Fibroblast of mammary gland (primary cell): ENCODE measurements at regions not wholly inside any gene's neighbourhood (a gene's known extent, or its start where the extent isn't known, plus 50 kb on each side); places are given as distances from the start of the nearest gene placed in this dataset.

Experiments
- DNase-seq: peaks from one replicate; pipeline ENCODE4 v3.0.0-alpha.2; 2010; ENCODE audit warnings: low read depth
- H3K4me3 ChIP-seq: 2 replicates; pipeline ENCODE4 v1.5.1; 2011; ENCODE audit warnings: low read depth, mild to moderate bottlenecking, low read length, moderate library complexity; ENCODE audit not compliant: control insufficient read depth
- TF ChIP-seq, protein P1 (sequence below): conservative IDR thresholded peaks from 2 replicates; pipeline ENCODE4 v1.5.1; 2011; ENCODE audit warnings: low read depth, low read length, inconsistent platforms; ENCODE audit not compliant: control insufficient read depth, insufficient read depth

DNA sequence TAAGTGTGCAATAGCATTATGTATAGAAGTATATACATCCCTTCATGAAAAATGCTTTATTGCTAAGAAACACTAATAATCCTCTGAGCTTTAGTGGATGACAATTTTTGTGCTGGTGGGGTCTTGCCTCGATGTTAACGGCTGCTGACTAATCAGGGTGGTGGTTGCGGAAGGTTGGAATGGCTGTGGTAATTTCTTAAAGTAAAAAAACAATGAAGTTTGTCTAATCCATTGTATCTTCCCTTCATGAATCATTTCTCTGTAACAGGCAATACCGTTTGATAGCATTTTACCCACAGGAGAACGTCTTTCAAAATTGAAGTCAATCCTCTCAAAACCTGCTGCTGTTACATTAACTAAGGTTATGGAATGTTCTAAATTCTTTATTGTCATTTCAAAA lies 816.5 kb upstream of the GJE1 start:
- TF ChIP-seq, protein P1, sequence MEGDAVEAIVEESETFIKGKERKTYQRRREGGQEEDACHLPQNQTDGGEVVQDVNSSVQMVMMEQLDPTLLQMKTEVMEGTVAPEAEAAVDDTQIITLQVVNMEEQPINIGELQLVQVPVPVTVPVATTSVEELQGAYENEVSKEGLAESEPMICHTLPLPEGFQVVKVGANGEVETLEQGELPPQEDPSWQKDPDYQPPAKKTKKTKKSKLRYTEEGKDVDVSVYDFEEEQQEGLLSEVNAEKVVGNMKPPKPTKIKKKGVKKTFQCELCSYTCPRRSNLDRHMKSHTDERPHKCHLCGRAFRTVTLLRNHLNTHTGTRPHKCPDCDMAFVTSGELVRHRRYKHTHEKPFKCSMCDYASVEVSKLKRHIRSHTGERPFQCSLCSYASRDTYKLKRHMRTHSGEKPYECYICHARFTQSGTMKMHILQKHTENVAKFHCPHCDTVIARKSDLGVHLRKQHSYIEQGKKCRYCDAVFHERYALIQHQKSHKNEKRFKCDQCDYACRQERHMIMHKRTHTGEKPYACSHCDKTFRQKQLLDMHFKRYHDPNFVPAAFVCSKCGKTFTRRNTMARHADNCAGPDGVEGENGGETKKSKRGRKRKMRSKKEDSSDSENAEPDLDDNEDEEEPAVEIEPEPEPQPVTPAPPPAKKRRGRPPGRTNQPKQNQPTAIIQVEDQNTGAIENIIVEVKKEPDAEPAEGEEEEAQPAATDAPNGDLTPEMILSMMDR = no peak
- DNase-seq = no peak
- H3K4me3 ChIP-seq = no peak overlapping the region

DNA sequence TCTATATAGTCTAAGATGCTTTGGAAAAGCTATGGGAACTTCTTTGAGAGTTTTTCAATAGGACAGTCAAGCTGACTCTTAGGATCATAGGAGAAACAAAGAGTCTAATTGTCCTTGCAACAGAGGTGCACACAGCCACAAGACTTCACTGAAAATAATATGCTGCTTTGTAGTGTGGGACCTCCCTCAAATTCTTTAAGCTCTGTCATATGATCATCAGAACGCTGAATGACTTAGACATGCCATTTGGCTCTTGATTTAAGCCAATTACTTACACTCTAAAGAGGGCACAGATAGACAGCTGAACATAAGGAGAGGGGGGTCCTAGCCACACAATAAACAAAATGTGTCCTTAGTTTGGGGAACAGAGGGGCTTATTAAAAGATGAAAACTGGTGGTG lies 818.7 kb upstream of the GJE1 start:
- no peak for DNase-seq
- no peak overlapping the region for H3K4me3 ChIP-seq
- TF ChIP-seq, protein P1 = no peak

DNA sequence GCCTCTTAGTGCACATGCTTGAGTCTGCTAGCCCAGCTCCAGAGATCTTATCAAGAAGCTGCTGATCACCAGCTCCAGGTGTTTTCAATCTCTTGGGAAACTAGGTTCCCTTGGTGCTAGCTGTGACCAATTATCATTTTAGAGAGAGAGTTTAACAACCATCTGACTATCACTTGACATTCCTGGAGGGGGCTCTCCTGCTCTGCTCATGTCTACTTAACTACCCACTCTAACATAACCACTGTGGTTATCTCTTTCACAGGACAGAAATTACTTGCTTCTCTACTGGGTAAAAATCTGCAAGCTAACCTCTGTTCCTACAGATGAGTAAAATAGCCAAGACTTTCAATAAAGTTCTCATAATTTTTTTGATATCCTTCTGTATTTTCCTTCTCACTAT lies 823.4 kb upstream of the GJE1 start:
- peak; percentile 44 for DNase-seq
- H3K4me3 ChIP-seq = no peak overlapping the region
- TF ChIP-seq, protein P1 = peak; percentile 5

DNA sequence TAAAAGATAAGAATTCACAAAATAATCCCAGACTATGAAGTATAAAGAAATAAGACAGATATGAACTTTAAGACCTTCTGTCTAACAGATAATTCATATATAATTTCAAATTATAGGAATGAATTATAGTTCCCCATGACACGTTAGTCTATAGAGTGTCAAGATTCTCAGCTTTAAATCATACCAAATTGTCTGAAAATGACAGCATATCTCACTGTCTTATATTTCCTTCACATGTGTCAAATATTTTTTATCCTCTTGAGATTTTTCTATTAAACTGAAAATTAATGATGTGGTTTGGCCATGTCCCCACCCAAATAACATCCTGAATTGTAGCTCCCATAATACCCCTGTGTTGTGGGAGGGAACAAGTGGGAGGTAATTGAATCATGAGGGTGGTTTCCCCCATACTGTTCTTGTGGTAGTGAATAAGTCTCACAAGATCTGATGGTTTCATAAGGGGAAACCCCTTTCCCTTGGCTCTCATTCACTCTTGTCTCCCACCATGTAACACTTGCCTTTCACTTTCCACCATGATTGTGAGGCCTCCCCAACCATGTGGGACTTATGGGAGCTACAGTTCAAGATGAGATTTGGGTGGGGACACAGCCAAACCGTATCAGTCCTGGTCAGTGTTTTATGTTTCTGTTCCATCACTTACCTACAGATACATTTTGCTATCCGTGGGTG lies 825.3 kb upstream of the GJE1 start:
- DNase-seq = no peak
- TF ChIP-seq, protein P1 = no peak
- H3K4me3 ChIP-seq = no peak overlapping the region

DNA sequence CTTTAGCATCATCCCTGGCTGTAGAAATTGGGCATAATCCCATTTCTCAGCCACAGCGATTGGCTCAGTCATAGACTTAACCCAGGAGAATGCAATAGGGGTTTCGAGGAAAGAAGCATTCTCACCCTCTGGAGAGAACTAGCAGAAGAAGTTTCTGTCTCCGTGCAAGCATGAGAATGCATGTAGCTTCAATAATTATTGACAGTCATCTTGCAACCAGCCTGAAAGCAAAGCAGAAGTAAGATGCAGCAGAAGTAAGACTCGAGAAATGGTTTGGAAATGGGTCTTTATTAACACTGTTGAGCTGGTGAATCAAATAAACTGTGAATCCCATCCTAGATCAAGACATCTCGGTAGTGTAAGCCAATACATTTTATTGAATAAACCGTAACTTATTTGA lies 828.8 kb upstream of the GJE1 start:
- no peak for DNase-seq
- TF ChIP-seq, protein P1 = no peak
- no peak overlapping the region for H3K4me3 ChIP-seq

DNA sequence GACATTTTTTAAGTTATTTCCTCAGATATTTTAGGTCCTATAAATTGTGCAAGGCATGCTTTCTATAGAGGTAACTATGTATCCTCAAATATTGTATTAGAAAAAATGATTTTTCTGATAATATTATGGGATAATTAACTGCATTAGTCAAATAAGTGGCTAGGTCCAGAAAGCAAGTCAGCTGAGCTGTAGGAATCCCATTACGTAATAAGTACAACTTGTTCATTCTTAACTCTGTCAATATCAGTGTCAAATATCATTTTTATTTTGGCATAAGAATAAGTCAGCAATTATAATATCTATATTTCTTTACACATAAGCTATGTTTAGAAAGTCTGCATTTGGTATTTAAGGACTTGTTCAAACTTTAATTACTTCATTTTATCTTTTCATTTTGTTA lies 830.9 kb upstream of the GJE1 start:
- TF ChIP-seq, protein P1 = no peak
- H3K4me3 ChIP-seq = no peak overlapping the region
- DNase-seq = peak; percentile 35

DNA sequence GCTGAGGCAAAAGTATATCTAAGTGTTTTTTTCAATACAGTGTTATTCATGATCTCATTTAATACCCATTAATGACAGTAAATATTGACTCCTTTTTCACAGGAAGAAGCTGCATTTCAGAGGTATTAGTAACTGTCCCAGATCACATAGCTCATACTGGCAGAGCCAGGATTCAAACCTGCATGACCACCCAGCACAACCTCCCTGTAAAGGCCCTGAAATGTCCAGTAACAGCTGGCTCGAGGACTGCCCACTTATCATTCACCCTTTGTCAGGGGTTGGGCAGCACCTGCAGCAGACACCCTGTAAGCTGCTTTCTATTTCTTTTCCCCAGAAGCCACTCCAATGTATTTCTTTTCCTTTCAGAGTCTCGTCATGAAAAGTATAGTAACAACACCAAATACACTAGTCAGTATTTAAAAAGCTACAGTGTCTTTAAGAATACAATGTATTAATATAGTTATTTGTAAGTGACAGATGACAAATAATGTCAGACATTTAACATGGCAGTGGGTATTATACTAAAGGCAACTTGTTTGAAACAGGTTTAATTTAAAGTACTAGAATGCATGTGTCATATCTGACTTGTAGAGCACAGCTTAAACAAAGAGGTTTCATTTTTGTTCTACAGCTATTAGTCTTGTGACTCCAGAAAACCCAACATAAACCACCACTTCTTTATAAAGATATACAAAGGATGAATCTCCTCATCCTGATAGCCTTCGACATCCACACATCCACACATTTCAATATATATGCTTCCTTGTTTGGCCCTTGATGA lies 841.6 kb upstream of the GJE1 start:
- TF ChIP-seq, protein P1 = no peak
- H3K4me3 ChIP-seq = no peak overlapping the region
- no peak for DNase-seq
